ENCODE measurements at regions not wholly inside any gene's neighbourhood (a gene's known extent, or its start where the extent isn't known, plus 50 kb on each side); places are given as distances from the start of the nearest gene placed in this dataset.

GRCh38 chr7:55306331-55306730 is 58.8 kb upstream of the LANCL2 start (continued):
- no peak for TF ChIP-seq EZH2phosphoT487 (IDR thresholded peaks at IDR 0.05; ENCODE audit: borderline replicate concordance, low read depth)
- TF ChIP-seq PBX3 (IDR thresholded peaks at IDR 0.05) = no peak
- no peak for TF ChIP-seq RCOR1 (IDR thresholded peaks at IDR 0.05; ENCODE audit: low read length)

GRCh38 chr7:55307123-55307916 is 57.8 kb upstream of the LANCL2 start:
- Histone ChIP-seq H3K27me3 (ENCODE audit: insufficient read depth) (no peaks in the 10 kb centered on the region), H3K4me3 (ENCODE audit: low read depth in 2 of 2, low read length in 1 of 2) (no peak overlapping the region), H3K4me1 (ENCODE audit: control insufficient read depth in 1 of 2, insufficient read depth in 2 of 2, low read depth in 1 of 2, low read length in 1 of 2) (peaks cover 0 to 20% of the 10 kb centered on the region in 2 experiments; a peak in 2 of 4 replicates), H3K9me2 (no peaks in the 10 kb centered on the region), H3F3A (replicated peaks; ENCODE audit: insufficient read depth) (peaks cover 15% of the 10 kb centered on the region), H3K9me3 (no peaks in the 10 kb centered on the region), H3K36me3 (replicated peaks in 1 of 2; ENCODE audit: control insufficient read depth in 1 of 2, insufficient read depth in 2 of 2, low read length in 1 of 2) (no peaks in the 10 kb centered on the region), H2AFZ (ENCODE audit: low read depth) (peak overlapping the region; percentile 31; the same call in 1 of the 2 replicates), H3K4me2 (peak overlapping the region; percentile 46), H3K9ac (peak overlapping the region; percentile 22; the same call in 1 of the 2 replicates), H3K79me2 (ENCODE audit: insufficient read depth) (no peaks in the 10 kb centered on the region), H4K20me1 (ENCODE audit: insufficient read depth) (no peaks in the 10 kb centered on the region), H3K27ac (ENCODE audit: low read depth in 2 of 2, low read length in 1 of 2) (peak overlapping the region in 1 of 2 experiments; percentile 71; a peak in 3 of 4 replicates)
- 73% methylated on average over 4 of the region's 4 CpGs for WGBS (ENCODE audit: low lambda C conversion rate)
- TF ChIP-seq CTCF (IDR thresholded peaks at IDR 0.05) (no peak), REST (IDR thresholded peaks at IDR 0.05; ENCODE audit: low read depth, low read length) (peak; percentile 85; the same call in 1 of the 2 replicates), YY1 (IDR thresholded peaks at IDR 0.05; ENCODE audit: low read depth) (no peak), PBX3 (IDR thresholded peaks at IDR 0.05) (no peak), RXRA (IDR thresholded peaks at IDR 0.05; ENCODE audit: borderline replicate concordance, low read depth) (no peak), ELF1 (IDR thresholded peaks at IDR 0.05) (no peak), TAF1 (IDR thresholded peaks at IDR 0.05; ENCODE audit: borderline replicate concordance, low read depth, low read length) (no peak), TCF12 (IDR thresholded peaks at IDR 0.05) (no peak), MEF2A (IDR thresholded peaks at IDR 0.05; ENCODE audit: borderline replicate concordance, low read depth) (no peak)
- ChIA-PET POLR2A (interaction anchor here (0.7 kb wide), 1 partner anchor 10 kb away, joined by 4 read pairs; no protein-coding TSS in a partner anchor), CTCF (interaction anchor here (1.0 to 5.5 kb wide), 6 partner anchors 19 to 286 kb away, joined by 3 to 20 read pairs (median 8); no protein-coding TSS in a partner anchor)
- no peak for DNase-seq
